AG04450 (cell line): ENCODE measurements at regions not wholly inside any gene's neighbourhood (a gene's known extent, or its start where the extent isn't known, plus 50 kb on each side); places are given as distances from the start of the nearest gene placed in this dataset.

Experiments
- CTCF ChIA-PET: fragments of 300-600, 350-600 bp; formaldehyde crosslinking; extraction: SDS; loops from one replicate; lab custom pipeline; 2022; ENCODE audit warnings: antibody characterized with exemption, inconsistent platforms; lab: Charles Lee
- POLR2A ChIA-PET: fragments of 350-600 bp; formaldehyde crosslinking; extraction: SDS; loops from one replicate; lab custom pipeline; 2021; ENCODE audit warnings: antibody characterized with exemption, inconsistent platforms; lab: Yijun Ruan, JAX
- DNase-seq: peaks from one replicate; pipeline ENCODE4 v3.0.0-alpha.2; 2011; ENCODE audit warnings: low read depth, low spot score
- H3K27ac ChIP-seq: one replicate; pipeline ENCODE4 v1.5.1; 2012; ENCODE audit warnings: low read depth, low read length, control low read depth
- H3K27me3 ChIP-seq: one replicate; pipeline ENCODE4 v1.6.0; 2012; ENCODE audit warnings: low read length; ENCODE audit not compliant: control insufficient read depth, insufficient read depth
- H3K4me3 ChIP-seq: 2 replicates; pipeline ENCODE4 v1.5.1; 2011; ENCODE audit warnings: mild to moderate bottlenecking, low read depth, low read length, control low read depth
- H3K9me3 ChIP-seq: 2 replicates; pipeline ENCODE4 v1.5.1; 2012; ENCODE audit warnings: low read length; ENCODE audit not compliant: control insufficient read depth, insufficient read depth
- TF ChIP-seq, protein P1 (sequence below): IDR thresholded peaks from 2 replicates; pipeline ENCODE4 v1.5.1; 2011; ENCODE audit warnings: low read depth, low read length, control low read depth, inconsistent platforms

DNA sequence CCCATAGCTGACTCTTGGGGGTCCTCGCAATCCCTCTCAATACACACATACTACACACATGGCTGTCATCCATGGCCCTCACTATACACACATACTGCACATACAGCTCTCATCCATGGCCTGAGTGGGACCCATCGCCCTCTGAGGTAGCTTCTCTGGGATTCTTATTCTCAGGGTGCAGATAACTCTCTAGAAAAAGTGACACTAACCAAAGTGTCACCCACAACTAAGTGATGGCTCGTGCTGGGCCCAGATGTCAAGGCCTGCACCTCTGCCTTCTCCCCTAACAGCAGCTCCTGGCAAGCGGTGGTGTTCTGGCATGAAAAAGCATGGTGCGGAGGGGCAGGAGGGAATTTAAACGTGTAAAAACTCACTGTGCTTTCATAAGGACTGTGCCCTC is 62.7 kb upstream of the ZPBP start:
- no peaks in the 10 kb centered on the region for H3K27me3 ChIP-seq
- H3K4me3 ChIP-seq, result no peak overlapping the region
- no peak overlapping the region for H3K27ac ChIP-seq
- peaks cover 15% of the 10 kb centered on the region; the same call in 1 of the 2 replicates for H3K9me3 ChIP-seq
- CTCF ChIA-PET, result no interaction called here
- DNase-seq, result no peak
- POLR2A ChIA-PET, result no interaction called here
- TF ChIP-seq, protein P1, sequence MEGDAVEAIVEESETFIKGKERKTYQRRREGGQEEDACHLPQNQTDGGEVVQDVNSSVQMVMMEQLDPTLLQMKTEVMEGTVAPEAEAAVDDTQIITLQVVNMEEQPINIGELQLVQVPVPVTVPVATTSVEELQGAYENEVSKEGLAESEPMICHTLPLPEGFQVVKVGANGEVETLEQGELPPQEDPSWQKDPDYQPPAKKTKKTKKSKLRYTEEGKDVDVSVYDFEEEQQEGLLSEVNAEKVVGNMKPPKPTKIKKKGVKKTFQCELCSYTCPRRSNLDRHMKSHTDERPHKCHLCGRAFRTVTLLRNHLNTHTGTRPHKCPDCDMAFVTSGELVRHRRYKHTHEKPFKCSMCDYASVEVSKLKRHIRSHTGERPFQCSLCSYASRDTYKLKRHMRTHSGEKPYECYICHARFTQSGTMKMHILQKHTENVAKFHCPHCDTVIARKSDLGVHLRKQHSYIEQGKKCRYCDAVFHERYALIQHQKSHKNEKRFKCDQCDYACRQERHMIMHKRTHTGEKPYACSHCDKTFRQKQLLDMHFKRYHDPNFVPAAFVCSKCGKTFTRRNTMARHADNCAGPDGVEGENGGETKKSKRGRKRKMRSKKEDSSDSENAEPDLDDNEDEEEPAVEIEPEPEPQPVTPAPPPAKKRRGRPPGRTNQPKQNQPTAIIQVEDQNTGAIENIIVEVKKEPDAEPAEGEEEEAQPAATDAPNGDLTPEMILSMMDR, result no peak

DNA sequence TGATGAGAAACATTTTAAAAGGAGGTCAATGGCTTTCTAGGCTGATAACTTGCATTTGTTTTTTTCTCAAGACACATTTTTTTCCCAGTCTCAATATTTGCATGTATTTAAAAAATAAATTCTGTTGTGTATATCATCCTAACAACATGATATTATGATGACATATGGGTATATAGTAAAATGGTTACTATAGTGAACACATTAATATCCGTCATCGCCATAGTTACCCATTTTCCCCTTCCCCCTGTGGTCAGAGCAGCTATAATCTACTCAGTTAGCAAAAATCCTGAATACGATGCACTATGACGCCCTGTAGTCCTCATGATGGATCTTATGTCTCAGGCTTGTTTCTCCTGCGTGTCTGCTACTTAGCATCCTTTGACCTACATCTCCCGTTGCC is 60.9 kb upstream of the ZPBP start:
- TF ChIP-seq, protein P1, result no peak
- CTCF ChIA-PET, result no interaction called here
- H3K27me3 ChIP-seq, result no peaks in the 10 kb centered on the region
- no peak for DNase-seq
- POLR2A ChIA-PET, result no interaction called here
- no peak overlapping the region for H3K4me3 ChIP-seq
- H3K27ac ChIP-seq, result no peak overlapping the region
- peaks cover 14% of the 10 kb centered on the region; the same call in 1 of the 2 replicates for H3K9me3 ChIP-seq

DNA sequence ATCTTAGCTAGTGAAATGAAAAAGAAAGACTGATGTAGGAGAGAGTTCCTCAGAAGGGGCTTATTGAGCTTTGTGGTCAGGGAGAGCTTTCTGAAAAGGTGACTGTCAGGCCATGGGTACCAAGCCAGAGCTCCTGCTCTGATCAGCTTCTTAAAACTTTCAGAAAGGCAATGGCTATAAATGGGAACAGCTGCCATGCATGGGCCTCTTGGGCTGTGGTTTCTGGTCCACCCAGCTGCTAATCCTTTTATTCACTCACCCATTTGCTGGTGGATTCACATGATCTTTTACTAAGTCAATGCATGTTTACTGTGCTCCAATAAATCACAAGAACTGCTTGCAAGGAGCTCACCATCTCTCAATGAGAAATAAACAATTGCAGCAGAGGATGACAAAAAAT is 60.1 kb upstream of the ZPBP start:
- H3K27ac ChIP-seq, result no peak overlapping the region
- H3K27me3 ChIP-seq, result no peaks in the 10 kb centered on the region
- H3K9me3 ChIP-seq, result peaks cover 5% of the 10 kb centered on the region; the same call in 1 of the 2 replicates
- ChIA-PET CTCF (interaction anchor here (1.3 to 1.6 kb wide), 2 partner anchors 9 to 1008 kb away, joined by 3 to 4 read pairs; no protein-coding TSS in a partner anchor), POLR2A (no interaction called here)
- DNase-seq, result no peak
- TF ChIP-seq, protein P1, result no peak
- H3K4me3 ChIP-seq, result no peak overlapping the region

DNA sequence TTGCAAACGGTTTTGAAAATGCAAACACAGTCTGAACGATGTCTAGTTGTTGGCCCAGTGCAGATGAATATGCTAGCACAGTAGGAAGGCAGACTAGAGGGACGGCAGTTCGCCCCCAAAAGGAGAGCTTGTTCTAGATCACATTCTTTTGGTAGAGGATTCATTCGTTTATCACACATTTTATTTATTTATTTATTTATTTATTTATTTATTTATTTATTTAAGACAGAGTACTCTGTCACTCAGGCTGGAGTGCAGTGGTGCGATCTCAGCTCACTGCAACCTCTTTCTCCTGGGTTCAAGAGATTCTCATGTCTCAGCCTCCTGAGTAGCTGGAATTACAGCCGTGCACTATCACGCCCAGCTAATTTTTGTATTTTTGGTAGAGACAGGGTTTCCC is 59.4 kb upstream of the ZPBP start:
- ChIA-PET CTCF (interaction anchor here (1.3 to 1.6 kb wide), 2 partner anchors 9 to 1008 kb away, joined by 3 to 4 read pairs; no protein-coding TSS in a partner anchor), POLR2A (no interaction called here)
- TF ChIP-seq, protein P1, result no peak
- H3K27me3 ChIP-seq, result no peaks in the 10 kb centered on the region
- no peak for DNase-seq
- 0 out of 2 replicates have a peak, but pooled peaks cover 2% of the 10 kb centered on the region for H3K9me3 ChIP-seq
- no peak overlapping the region for H3K4me3 ChIP-seq
- H3K27ac ChIP-seq, result no peak overlapping the region

DNA sequence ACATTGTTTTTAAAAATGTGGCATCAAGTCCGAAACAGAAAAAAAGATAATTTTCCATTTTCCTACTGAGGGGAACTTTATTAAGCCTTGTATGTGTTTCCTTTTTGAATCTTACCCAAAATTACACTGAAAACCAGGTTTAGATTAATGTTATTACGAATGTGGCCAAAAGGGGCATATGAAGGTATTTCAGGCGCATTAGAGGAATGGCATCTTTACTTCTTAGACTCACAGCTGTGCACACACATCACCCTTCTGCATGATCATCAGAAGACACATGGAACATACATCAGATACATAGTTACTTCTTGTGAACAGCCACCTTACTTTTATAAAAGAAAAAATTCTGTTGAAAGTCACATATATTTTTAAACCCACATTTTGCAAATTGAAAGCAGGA is 58.6 kb upstream of the ZPBP start:
- ChIA-PET CTCF (no interaction called here), POLR2A (no interaction called here)
- 0 out of 2 replicates have a peak, but pooled peaks cover 2% of the 10 kb centered on the region for H3K9me3 ChIP-seq
- TF ChIP-seq, protein P1, result no peak
- DNase-seq, result no peak
- H3K27me3 ChIP-seq, result no peaks in the 10 kb centered on the region
- no peak overlapping the region for H3K27ac ChIP-seq
- H3K4me3 ChIP-seq, result no peak overlapping the region
